ENCODE measurements at regions not wholly inside any gene's neighbourhood (a gene's known extent, or its start where the extent isn't known, plus 50 kb on each side); places are given as distances from the start of the nearest gene placed in this dataset.

DNA sequence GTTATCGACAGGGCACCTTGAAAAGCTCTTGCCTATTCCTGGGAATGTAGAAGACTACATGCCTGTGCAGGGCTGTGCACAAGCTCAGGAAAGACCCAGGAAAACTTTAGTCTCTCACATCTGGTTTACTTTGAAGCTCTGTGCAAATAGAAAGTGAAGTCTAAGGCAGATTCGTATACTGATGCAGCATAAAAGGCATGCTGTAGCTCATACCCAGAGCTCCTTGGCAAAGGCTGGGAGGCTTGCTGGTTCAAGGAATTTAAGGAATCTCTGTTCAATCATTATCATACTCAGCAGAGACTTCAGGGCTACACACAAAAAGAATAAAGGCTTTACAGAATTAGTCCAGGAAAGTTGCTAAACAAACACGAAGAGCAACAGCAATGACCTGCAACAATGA, 192.0 kb downstream of the OTUD1 start:
- TF ChIP-seq CTCF (IDR thresholded peaks at IDR 0.05; ENCODE audit: low read depth, low read length) (no peak), EZH2phosphoT487 (IDR thresholded peaks at IDR 0.05; ENCODE audit: low read depth) (no peak)
